ENCODE measurements at regions not wholly inside any gene's neighbourhood (a gene's known extent, or its start where the extent isn't known, plus 50 kb on each side); places are given as distances from the start of the nearest gene placed in this dataset.

- no peak for ATAC-seq
- intact Hi-C loops (cut with DNase I), result no loop called here
- H3K4me1 ChIP-seq, result no peaks in the 10 kb centered on the region
- no peak for DNase-seq
- TF ChIP-seq CTCF (IDR thresholded peaks at IDR 0.05), result no peak
- peaks cover 0 to 7% of the 10 kb centered on the region in 2 donors for H3K9me3 ChIP-seq
- H3K27me3 ChIP-seq, result no peaks in the 10 kb centered on the region
- no peak overlapping the region for H3K4me3 ChIP-seq
- H3K36me3 ChIP-seq, result no peaks in the 10 kb centered on the region
- no peak overlapping the region for H3K27ac ChIP-seq
Observed at GRCh38 chr10:111874576-111874975, 309.0 kb downstream of the GPAM start.

- H3K4me3 ChIP-seq, result no peak overlapping the region
- no peak for TF ChIP-seq CTCF (IDR thresholded peaks at IDR 0.05)
- H3K9me3 ChIP-seq, result peaks cover 0 to 4% of the 10 kb centered on the region in 2 donors
- DNase-seq (no peak), ATAC-seq (no peak)
- H3K36me3 ChIP-seq, result no peaks in the 10 kb centered on the region
- H3K4me1 ChIP-seq, result no peaks in the 10 kb centered on the region
- H3K27ac ChIP-seq, result no peak overlapping the region
- no peaks in the 10 kb centered on the region for H3K27me3 ChIP-seq
- intact Hi-C loops (cut with DNase I), result no loop called here
Observed at GRCh38 chr10:111875725-111876124, 307.8 kb downstream of the GPAM start.

- H3K4me1 ChIP-seq, result no peaks in the 10 kb centered on the region
- DNase-seq (no peak), ATAC-seq (no peak)
- no peaks in the 10 kb centered on the region for H3K27me3 ChIP-seq
- TF ChIP-seq CTCF (IDR thresholded peaks at IDR 0.05), result no peak
- intact Hi-C loops (cut with DNase I), result no loop called here
- peaks cover 0 to 4% of the 10 kb centered on the region in 2 donors for H3K9me3 ChIP-seq
- no peaks in the 10 kb centered on the region for H3K36me3 ChIP-seq
- H3K27ac ChIP-seq, result no peak overlapping the region
- no peak overlapping the region for H3K4me3 ChIP-seq
Observed at GRCh38 chr10:111877258-111877657, 306.3 kb downstream of the GPAM start.

- Histone ChIP-seq H3K9me3 (peaks cover 0 to 4% of the 10 kb centered on the region in 2 donors), H3K4me1 (no peaks in the 10 kb centered on the region), H3K27ac (no peak overlapping the region), H3K36me3 (no peaks in the 10 kb centered on the region), H3K4me3 (no peak overlapping the region), H3K27me3 (no peaks in the 10 kb centered on the region)
- DNase-seq (no peak), ATAC-seq (no peak)
- intact Hi-C loops (cut with DNase I), result no loop called here
- no peak for TF ChIP-seq CTCF (IDR thresholded peaks at IDR 0.05)
Observed at GRCh38 chr10:111879969-111880368, 303.6 kb downstream of the GPAM start.

GRCh38 chr10:111885046-111885445, 298.5 kb downstream of the GPAM start:
- ATAC-seq (no peak), DNase-seq (no peak)
- no peaks in the 10 kb centered on the region for H3K36me3 ChIP-seq
- H3K9me3 ChIP-seq, result peaks cover 0 to 2% of the 10 kb centered on the region in 2 donors
- intact Hi-C loops (cut with DNase I), result no loop called here
- no peak overlapping the region for H3K27ac ChIP-seq
- no peak for TF ChIP-seq CTCF (IDR thresholded peaks at IDR 0.05)
- H3K4me1 ChIP-seq, result no peaks in the 10 kb centered on the region
- H3K27me3 ChIP-seq, result no peaks in the 10 kb centered on the region
- H3K4me3 ChIP-seq, result no peak overlapping the region
